BLaER1 (cell line): ENCODE measurements at regions not wholly inside any gene's neighbourhood (a gene's known extent, or its start where the extent isn't known, plus 50 kb on each side); places are given as distances from the start of the nearest gene placed in this dataset.

Source experiments
- H3K27ac ChIP-seq: shearing (Covaris generic); formaldehyde crosslinking; 2 replicates; pipeline ENCODE4 v1.8.1; 2022
- H3K27me3 ChIP-seq: shearing (Covaris generic); formaldehyde crosslinking; 2 replicates; pipeline ENCODE4 v1.8.1; 2022
- H3K36me3 ChIP-seq: shearing (Covaris generic); formaldehyde crosslinking; 2 replicates; pipeline ENCODE4 v1.8.1; 2022
- H3K4me1 ChIP-seq: shearing (Covaris generic); formaldehyde crosslinking; 2 replicates; pipeline ENCODE4 v1.8.1; 2022
- H3K4me2 ChIP-seq: shearing (Covaris generic); formaldehyde crosslinking; 2 replicates; pipeline ENCODE4 v1.8.1; 2022
- H3K4me3 ChIP-seq: shearing (Covaris generic); formaldehyde crosslinking; 2 replicates; pipeline ENCODE4 v1.8.1; 2022
- H3K9ac ChIP-seq: shearing (Covaris generic); formaldehyde crosslinking; 2 replicates; pipeline ENCODE4 v1.8.1; 2022
- H3K9me3 ChIP-seq: shearing (Covaris generic); formaldehyde crosslinking; 2 replicates; pipeline ENCODE4 v1.8.1; 2022
- H4K20me1 ChIP-seq: shearing (Covaris generic); formaldehyde crosslinking; 2 replicates; pipeline ENCODE4 v1.8.1; 2022
- Cebpa-rat ChIP-seq: shearing (Covaris generic); IDR thresholded peaks from 2 replicates; pipeline ENCODE4 v1.8.1; 2022

- Histone ChIP-seq H3K4me1 (peaks cover 4% of the 10 kb centered on the region), H3K27me3 (no peaks in the 10 kb centered on the region), H3K4me2 (no peak overlapping the region), H3K36me3 (0 out of 2 replicates have a peak, but pooled peaks cover 3% of the 10 kb centered on the region), H3K4me3 (no peak overlapping the region), H3K9me3 (peaks cover 56% of the 10 kb centered on the region), H4K20me1 (no peaks in the 10 kb centered on the region), H3K27ac (no peak overlapping the region), H3K9ac (no peak overlapping the region)
- no peak for TF ChIP-seq Cebpa-rat
Observed at GRCh38 chr6:169391473-169392071, 137.9 kb upstream of the THBS2 start.

- no peaks in the 10 kb centered on the region for H3K27me3 ChIP-seq
- H3K4me2 ChIP-seq = no peak overlapping the region
- H4K20me1 ChIP-seq = no peaks in the 10 kb centered on the region
- H3K36me3 ChIP-seq = 0 out of 2 replicates have a peak, but pooled peaks cover 3% of the 10 kb centered on the region
- H3K27ac ChIP-seq = no peak overlapping the region
- H3K4me1 ChIP-seq = peaks cover under 1% of the 10 kb centered on the region; the same call in 1 of the 2 replicates
- no peak overlapping the region for H3K4me3 ChIP-seq
- no peak overlapping the region for H3K9ac ChIP-seq
- no peak for TF ChIP-seq Cebpa-rat
- peaks cover 62% of the 10 kb centered on the region for H3K9me3 ChIP-seq
Observed at GRCh38 chr6:169388395-169389166, 134.9 kb upstream of the THBS2 start.

GRCh38 chr6:169387809-169388383 lies 134.2 kb upstream of the THBS2 start:
- H3K4me2 ChIP-seq = no peak overlapping the region
- no peaks in the 10 kb centered on the region for H3K27me3 ChIP-seq
- TF ChIP-seq Cebpa-rat = no peak
- H3K27ac ChIP-seq = no peak overlapping the region
- 0 out of 2 replicates have a peak, but pooled peaks cover 3% of the 10 kb centered on the region for H3K36me3 ChIP-seq
- no peaks in the 10 kb centered on the region for H4K20me1 ChIP-seq
- peaks cover 59% of the 10 kb centered on the region for H3K9me3 ChIP-seq
- no peak overlapping the region for H3K4me3 ChIP-seq
- H3K9ac ChIP-seq = no peak overlapping the region
- H3K4me1 ChIP-seq = peaks cover 7% of the 10 kb centered on the region

DNA sequence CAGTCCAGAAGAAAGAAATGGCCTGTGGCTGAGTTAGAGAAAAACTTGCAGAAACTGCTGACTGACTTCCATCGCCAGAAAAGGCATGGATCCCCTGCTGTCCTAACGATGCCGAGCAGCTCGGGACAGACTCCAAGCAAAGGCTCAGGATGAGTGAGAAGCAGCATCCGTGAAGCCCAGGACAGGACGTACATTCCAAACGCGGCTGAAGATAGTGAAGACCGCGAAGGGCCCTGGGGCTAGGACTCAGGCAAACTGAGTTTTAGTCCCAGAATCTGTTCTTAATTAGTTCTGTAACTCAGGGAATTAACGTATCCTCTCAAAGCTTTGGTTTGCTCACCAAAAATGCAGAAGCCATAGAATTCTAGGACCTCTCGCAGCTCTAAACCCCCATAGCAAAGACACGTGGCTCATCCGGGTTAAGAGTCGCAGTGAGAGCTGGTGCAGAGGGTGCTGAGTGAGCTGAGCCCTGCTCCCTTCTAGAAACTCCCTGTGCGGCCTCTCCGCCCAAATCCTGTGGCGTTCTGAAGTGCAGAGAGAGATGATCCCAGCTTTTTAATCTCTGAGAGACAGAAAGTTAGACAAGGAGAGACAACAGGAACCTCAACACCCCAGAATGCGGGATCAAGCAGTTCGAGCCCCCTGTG lies 132.9 kb upstream of the THBS2 start:
- no peaks in the 10 kb centered on the region for H3K27me3 ChIP-seq
- H3K9ac ChIP-seq = no peak overlapping the region
- no peaks in the 10 kb centered on the region for H4K20me1 ChIP-seq
- no peak for TF ChIP-seq Cebpa-rat
- no peak overlapping the region for H3K4me2 ChIP-seq
- peaks cover 45% of the 10 kb centered on the region for H3K9me3 ChIP-seq
- H3K4me1 ChIP-seq = peaks cover 11% of the 10 kb centered on the region
- no peak overlapping the region for H3K4me3 ChIP-seq
- no peak overlapping the region for H3K27ac ChIP-seq
- H3K36me3 ChIP-seq = 0 out of 2 replicates have a peak, but pooled peaks cover 3% of the 10 kb centered on the region

DNA sequence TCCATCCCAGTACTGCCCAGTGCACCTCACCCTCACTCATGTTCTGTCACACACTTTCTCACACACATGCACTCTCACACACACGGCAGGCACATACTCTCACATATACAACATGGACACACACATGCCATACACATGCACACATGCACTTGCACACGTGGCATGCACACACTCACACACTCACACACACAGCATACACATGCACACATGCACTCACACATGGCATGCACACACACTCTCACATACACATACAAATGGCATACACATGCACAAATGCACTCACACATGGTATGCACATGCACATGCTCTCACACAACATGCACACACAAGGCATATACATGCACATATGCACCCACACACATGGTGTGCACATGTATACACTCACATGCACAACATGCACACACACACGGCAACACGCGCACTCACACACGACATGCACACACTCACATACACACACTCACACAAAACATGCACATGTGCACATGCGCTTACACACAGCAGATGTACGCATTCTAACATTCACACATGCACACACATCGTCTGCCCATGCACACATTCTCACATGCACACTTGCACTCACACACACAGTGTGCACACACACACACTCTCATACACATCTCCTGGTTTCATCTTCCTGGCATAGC lies 131.7 kb upstream of the THBS2 start:
- H3K4me1 ChIP-seq = peaks cover 11% of the 10 kb centered on the region
- no peak overlapping the region for H3K27ac ChIP-seq
- no peak for TF ChIP-seq Cebpa-rat
- no peak overlapping the region for H3K4me3 ChIP-seq
- 0 out of 2 replicates have a peak, but pooled peaks cover 3% of the 10 kb centered on the region for H3K36me3 ChIP-seq
- H3K9me3 ChIP-seq = peaks cover 33% of the 10 kb centered on the region
- no peak overlapping the region for H3K4me2 ChIP-seq
- H3K27me3 ChIP-seq = no peaks in the 10 kb centered on the region
- H4K20me1 ChIP-seq = no peaks in the 10 kb centered on the region
- H3K9ac ChIP-seq = no peak overlapping the region

GRCh38 chr6:169384291-169384690 lies 130.6 kb upstream of the THBS2 start:
- H4K20me1 ChIP-seq = no peaks in the 10 kb centered on the region
- H3K27me3 ChIP-seq = no peaks in the 10 kb centered on the region
- no peak overlapping the region for H3K4me3 ChIP-seq
- no peak overlapping the region for H3K27ac ChIP-seq
- no peak overlapping the region for H3K9ac ChIP-seq
- peaks cover 22% of the 10 kb centered on the region for H3K9me3 ChIP-seq
- H3K4me2 ChIP-seq = no peak overlapping the region
- H3K4me1 ChIP-seq = peaks cover 11% of the 10 kb centered on the region
- no peaks in the 10 kb centered on the region for H3K36me3 ChIP-seq
- TF ChIP-seq Cebpa-rat = no peak

- H3K36me3 ChIP-seq = no peaks in the 10 kb centered on the region
- no peak overlapping the region for H3K9ac ChIP-seq
- peaks cover 16% of the 10 kb centered on the region for H3K9me3 ChIP-seq
- no peaks in the 10 kb centered on the region for H4K20me1 ChIP-seq
- H3K27me3 ChIP-seq = no peaks in the 10 kb centered on the region
- no peak overlapping the region for H3K4me3 ChIP-seq
- H3K27ac ChIP-seq = no peak overlapping the region
- TF ChIP-seq Cebpa-rat = no peak
- H3K4me1 ChIP-seq = peaks cover 11% of the 10 kb centered on the region
- H3K4me2 ChIP-seq = peak overlapping the region; percentile 39
Observed at GRCh38 chr6:169383265-169383664, 129.6 kb upstream of the THBS2 start.

- Histone ChIP-seq H3K4me1 (peaks cover 11% of the 10 kb centered on the region), H3K36me3 (no peaks in the 10 kb centered on the region), H3K4me3 (no peak overlapping the region), H4K20me1 (no peaks in the 10 kb centered on the region), H3K27ac (no peak overlapping the region), H3K4me2 (peak overlapping the region; percentile 39), H3K27me3 (no peaks in the 10 kb centered on the region), H3K9ac (no peak overlapping the region), H3K9me3 (peaks cover 16% of the 10 kb centered on the region)
- TF ChIP-seq Cebpa-rat = no peak
Observed at GRCh38 chr6:169382735-169383134, 129.1 kb upstream of the THBS2 start.

- Histone ChIP-seq H3K4me2 (no peak overlapping the region), H3K9ac (no peak overlapping the region), H3K27me3 (no peaks in the 10 kb centered on the region), H3K27ac (no peak overlapping the region), H3K4me1 (peaks cover 11% of the 10 kb centered on the region), H4K20me1 (no peaks in the 10 kb centered on the region), H3K9me3 (peaks cover 16% of the 10 kb centered on the region), H3K36me3 (no peaks in the 10 kb centered on the region), H3K4me3 (no peak overlapping the region)
- no peak for TF ChIP-seq Cebpa-rat
Observed at GRCh38 chr6:169381988-169382387, 128.3 kb upstream of the THBS2 start.
